Stimulated activated CD8-positive, alpha-beta memory T cell treated with anti-CD3 and anti-CD28 coated beads, Interleukin-12 subunit alpha, Interleukin-12 subunit beta, amount 100 ng/mL, for 1 hour (primary cell): ENCODE measurements at regions not wholly inside any gene's neighbourhood (a gene's known extent, or its start where the extent isn't known, plus 50 kb on each side); places are given as distances from the start of the nearest gene placed in this dataset.

Experiments
- DNase-seq: peaks from one replicate; pipeline ENCODE4 v3.0.0-alpha.2; 2020; ENCODE audit warnings: low read depth

DNA sequence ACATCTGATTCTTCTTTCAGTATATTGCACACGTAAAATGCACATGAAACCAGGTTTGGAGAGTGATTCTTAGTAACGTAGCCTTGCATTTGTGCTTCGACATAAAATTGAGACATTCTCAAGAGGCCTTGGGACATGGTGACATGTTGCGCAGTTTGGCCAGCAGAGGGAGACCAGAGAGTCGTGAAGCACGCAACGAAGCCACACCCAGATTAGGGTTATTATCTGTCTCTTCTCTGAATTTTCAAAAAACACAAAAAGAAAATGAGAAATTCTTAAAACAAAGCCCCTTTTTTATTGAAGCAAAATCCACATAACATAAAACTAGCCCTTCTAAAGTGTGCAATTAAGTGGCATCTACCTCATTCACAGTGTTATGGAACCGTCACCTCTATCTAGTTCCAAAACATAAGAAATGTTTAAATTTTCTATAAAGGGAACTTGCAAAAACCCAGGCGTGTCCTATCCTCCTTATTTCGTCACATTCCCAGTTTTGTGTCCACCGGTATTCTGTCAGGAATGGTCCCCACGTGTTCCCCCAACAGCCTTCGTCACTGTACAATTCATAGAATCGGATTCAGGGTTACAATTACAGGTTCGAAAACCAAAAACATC lies 108.8 kb upstream of the ATF7IP start:
- peak; percentile 42 for DNase-seq

DNA sequence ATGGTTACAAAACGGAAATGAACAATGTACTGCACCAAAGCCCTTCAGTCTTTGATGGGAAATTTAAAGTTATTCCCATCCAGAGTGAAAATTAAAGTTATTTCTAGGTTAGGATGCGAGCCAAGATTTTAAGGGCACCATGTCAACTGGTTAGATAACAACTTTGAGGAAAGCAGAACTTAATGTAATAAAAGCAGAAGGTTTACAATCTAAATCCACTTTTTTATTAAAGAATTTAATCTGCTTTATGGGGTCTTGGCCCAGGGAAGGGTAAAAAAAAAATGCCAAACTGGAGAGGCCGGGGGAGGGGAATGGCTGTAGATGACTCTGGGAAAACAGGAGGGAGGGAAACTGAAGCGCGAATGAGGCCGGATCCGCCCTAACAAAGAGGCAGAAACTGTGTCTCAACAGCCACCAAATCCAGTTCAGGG lies 108.2 kb upstream of the ATF7IP start:
- no peak for DNase-seq

DNA sequence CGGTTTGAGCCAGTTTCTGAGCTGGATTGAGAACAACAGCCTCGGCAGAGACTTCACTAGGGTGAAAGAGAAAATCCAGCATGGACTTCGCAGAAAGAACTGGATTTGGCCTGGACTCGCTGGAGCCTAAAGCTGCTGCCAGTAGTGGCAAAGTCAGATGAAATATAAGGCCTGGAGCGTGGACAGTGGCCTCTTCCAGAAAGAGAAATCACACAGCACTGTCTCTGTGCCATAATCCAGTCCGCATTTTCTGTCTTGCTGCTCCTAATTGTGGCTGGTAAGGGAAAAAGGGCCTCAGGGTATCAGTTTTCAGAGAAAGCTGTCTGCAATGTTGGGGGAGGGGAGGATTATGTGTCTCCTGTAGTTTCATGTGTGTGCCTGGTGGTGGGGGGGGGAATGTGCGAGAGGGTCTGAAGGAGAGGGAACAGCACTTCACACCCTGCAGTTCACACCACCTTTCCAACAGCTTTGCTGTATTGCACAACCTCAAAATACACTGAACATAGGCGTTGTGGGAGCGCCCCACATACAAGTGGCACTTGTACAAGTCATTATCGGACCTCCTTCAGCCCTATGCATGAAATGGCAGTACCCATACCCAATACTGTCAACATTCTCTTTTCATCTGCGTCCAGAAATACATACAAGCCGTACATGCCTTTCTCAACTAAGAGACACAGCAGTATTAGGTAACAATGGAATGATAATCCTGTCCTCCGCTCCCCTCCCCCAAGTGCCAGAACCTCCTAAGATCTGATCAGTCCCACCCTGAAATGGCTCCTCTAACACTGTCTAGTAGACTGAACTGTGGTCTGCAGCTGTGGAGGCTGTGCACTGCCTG lies 107.5 kb upstream of the ATF7IP start:
- peak; percentile 67 for DNase-seq

DNA sequence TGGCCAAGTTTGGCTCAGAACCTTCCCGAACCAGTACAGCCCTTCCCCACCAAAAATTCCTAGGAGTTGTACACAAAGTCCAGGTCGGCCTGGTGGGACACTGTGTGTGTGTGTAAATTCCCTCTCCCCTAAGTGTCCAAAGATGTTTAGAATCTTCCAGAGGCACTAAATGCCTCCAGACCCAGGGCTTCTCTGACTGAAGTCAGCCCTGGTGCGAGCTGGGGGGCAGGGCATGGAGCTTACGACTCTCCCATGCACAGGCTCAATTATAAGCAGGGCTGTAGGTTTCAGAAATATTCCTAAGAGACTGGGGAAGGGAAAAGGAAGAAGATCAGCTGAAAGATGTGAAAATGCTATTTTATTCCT lies 106.9 kb upstream of the ATF7IP start:
- no peak for DNase-seq

- DNase-seq: no peak
These were observed 105.9 kb upstream of the ATF7IP start for GRCh38 chr12:14259481-14260010.

DNA sequence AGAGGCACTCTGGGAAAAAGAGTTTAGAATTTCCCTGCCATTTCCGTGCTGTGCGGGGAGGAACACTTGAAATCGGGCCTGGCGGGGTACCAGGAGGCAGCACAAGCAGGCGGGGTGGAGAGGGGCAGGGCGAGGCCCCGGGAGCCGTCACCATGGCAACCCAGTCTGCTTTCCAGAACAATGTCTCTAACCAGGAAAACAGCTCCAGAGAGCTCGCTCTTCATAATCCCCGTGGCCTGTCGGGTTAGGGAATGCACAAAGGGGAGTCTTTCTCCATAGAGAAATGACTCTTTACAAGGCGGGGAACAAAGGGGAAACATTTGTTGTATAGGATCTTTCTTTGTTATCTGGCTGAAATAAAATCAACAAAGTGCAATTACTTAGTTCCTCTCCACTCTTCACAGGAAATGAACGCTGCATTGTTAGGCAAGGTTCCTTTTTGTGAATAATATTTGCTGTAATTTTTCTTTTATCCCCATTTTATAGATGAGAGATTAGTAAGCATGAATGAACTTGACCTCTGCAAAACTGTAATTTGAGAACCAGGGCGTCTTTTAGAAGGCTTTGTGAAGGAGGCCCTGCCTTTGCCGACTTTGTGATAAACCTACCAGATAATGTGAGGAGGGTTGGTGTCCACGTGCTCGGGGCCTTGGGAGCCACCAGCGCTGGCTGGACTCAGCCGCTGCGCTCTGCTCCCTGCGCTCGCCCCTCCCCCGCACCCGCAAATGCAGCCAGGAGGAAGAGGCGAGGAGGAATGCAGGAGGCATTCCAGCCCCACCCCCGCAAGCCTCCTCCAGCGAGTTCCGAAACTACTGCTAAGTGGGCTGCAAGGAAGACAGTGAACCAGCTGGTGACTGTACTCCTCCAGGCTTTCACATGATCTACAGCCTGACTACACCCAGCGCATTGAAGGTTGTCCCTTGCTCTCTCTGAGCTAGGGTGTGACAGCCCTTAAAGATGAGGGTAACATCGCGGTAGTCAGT lies 105.2 kb upstream of the ATF7IP start:
- DNase-seq: no peak

DNA sequence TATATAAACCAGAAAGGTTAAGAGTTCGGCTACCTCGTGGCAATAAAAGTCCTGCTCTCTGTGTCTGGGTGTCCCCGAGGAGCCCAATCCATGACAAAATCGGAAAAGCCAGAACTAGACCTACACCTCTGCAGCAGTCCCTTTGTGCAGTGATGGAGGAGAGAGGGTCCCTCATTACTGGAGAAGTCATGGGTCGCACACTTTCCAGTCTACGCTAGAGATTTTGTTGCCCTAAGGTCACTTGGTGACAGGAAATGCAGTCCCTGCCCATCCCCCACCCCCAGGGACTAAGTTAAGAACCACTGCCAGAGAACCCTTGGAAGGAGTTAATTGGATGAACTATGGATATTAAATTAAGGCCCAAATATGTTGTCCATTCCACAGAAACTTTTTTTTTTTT lies 104.4 kb upstream of the ATF7IP start:
- no peak for DNase-seq

- no peak for DNase-seq
These were observed 103.6 kb upstream of the ATF7IP start for GRCh38 chr12:14261861-14262260.

DNA sequence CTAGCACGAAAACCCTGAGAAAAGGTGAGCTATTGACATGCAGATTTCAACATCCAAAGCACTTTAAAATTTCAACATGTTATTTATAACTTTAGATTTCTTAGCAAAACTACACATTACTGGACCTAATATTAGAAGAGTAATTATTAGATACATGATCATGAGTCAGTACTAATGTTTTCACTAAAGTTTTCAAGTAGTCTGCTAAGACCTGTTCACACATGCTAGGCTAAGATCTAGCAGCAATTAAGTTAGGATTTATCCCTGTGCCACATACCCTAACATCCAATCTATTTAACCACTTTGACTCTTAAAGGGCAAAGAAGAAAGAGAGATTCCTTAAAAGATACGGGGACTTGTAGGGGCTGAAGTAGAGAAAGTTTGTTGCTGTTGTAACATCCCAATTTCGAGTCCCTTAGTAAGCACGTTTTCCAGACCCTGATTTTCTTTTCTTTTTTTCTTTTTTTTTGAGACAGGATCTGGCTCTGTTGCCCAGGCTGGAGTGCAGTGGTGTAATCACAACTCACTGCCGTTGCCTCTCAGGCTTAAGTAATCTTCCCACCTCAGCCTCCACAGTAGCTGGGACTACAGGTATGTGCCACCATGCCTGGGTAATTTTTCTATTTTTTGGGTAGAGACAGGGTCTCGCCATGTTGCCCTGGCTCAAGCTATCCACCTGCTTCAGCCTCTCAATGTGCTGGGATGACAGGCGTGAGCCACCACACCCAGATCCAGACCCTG lies 102.5 kb upstream of the ATF7IP start:
- no peak for DNase-seq

GRCh38 chr12:14263742-14264141 lies 101.7 kb upstream of the ATF7IP start:
- DNase-seq: no peak

DNA sequence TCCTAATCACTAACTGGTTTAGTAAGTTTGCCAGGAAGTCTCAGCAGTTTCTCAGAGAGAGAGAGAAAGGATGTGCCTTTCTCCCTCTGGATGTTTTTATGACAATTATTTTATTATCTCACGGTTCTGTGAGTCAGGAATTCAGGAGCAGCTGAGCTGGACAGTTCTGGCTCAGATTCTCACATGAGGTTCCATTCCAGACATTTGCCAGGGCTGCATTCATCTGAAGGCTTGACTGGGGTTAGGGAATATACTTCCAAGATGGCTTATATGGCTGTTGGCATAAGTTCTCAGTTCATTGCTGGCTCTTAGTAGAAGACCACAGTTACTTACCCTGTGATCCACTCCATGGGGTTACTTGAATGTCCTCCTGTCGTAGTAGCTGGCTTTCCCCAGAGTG lies 101.2 kb upstream of the ATF7IP start:
- DNase-seq: no peak

DNA sequence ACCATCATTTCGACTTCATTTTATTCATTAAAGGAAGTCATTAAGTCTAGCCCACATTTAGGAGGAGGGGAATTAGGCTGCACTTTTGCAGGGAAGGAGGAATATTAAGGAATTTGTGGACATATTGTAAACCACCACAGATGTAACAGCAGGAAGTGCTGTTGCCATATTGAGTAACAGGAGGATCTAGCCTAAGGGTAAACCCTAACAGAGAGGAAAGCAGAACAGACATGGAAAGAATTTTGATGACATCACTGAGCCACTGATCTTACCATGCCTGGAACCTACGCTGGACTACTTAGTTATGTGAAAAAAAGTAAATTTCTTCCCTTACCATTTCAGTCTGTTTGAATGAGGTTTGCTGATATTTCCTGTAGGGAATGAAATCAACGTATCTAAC lies 100.7 kb upstream of the ATF7IP start:
- no peak for DNase-seq

DNA sequence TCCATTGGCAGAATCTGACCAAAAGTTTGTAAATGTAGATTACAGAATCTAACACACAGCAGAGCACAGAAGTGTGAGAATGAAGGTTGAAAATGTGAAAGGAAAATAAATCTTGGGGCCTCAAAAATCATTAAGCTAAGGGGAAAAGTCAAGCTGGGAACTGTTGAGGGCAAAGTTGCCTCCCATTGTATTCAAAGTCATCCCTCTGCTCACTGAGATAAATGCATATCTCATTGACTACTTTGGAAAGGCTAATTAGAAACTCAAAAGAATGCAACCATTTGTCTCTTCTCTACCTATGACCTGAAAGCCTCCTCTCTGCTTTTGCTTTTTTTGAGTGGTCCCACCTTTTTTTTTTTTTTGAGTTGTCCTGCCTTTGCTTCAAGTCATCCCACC lies 97.4 kb upstream of the ATF7IP start:
- DNase-seq: no peak

DNA sequence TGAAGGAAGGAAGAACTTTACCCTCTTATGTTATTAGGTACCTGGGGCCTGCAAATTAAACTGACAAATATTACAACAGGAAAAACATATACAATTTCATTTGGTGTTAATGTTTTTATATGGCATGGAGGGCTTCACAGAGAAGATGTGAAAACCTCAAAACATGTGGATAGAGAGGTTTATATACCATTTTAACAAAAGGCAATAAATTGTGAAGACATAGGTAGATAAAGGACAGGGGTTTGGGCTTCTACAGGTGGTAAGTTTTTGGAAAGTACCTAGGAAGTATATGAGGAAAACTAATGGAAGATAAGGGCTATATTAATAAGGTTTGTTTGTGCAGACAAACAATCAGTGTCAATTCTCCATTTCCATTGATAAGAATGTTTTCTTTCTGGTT lies 95.1 kb upstream of the ATF7IP start:
- DNase-seq: no peak

DNA sequence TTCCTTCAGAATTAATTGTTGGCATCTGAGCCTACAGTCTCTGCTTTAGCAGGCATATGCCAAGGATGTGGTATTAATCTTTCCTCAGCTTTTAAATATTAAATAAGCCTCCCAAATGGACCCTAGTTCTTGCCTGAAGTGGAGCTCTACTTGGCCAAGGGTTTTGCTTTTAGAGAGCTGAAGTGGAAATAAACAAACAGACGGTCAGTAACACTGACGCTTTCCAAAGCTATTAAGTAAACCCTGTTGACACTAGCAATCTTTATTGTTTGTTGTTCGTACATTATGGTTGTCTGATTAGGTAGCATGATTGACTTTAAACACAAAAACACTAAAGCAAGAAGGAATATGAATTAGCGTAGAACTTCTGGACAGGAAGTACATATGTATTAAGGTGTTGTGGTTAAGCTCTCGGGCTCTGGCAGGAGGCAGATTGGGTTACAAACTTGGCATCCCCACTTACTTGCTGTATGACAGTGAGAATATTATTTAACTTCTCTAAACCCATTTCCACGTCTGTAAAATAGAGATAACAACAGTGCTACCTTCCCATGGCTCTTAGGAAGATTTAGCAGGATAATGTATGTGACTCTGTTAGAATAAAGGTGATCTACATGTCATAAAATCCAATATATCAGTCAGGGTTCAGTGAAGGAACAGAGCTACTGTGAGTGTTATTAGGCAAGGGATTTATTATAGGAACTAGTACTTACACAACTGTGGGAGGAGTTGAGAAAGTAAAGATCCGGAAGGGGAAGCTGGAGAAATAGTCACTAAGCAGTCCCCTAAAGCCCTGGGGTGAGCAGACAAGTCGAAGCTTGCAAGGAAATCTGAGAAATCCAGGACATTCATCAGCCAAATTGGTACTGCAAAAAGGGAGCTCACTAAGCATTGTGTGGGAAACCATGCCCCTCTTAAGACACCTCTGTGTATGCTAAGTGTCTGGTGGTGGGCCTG lies 92.2 kb upstream of the ATF7IP start:
- no peak for DNase-seq

GRCh38 chr12:14273913-14274311 lies 91.6 kb upstream of the ATF7IP start:
- no peak for DNase-seq

DNA sequence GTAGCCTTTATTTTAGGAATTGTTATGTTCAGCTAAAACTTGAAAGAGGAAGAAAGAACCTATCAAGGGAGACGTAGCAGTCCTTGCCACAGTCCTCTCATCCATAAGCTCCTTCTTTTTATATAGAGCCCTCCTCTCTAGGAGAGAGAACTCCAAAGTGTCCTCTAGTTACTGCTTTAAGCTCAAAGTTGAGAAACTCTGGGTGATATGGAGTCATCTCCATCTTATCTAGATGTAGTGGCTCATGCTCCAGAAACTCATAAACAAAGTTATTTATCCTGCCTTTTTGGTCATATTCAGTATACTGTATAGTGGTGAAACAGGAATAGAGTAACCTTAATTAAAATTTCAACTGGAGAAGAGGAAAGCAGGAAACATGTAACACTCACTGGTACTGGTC lies 90.4 kb upstream of the ATF7IP start:
- DNase-seq: no peak

- DNase-seq: no peak
These were observed 89.6 kb upstream of the ATF7IP start for GRCh38 chr12:14275886-14276285.

- DNase-seq: no peak
These were observed 87.1 kb upstream of the ATF7IP start for GRCh38 chr12:14278294-14278953.

DNA sequence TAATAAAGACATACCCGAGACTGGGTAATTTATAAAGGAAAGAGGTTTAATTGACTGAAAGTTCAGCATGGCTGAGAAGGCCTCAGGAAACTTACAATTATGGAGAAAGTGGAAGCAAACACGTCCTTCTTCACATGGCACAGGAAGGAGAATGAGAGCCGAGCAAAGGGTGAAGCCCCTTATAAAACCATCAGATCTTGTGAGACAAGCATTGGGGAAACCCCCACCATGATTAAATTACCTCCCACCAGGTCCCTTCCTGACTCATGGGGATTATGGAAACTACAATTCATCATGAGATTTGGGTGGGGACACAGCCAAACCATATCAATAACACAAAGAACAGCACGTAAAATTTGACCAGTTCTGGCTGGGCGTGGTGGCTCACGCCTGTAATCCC lies 85.6 kb upstream of the ATF7IP start:
- DNase-seq: no peak
